ENCODE measurements at regions not wholly inside any gene's neighbourhood (a gene's known extent, or its start where the extent isn't known, plus 50 kb on each side); places are given as distances from the start of the nearest gene placed in this dataset.

DNA sequence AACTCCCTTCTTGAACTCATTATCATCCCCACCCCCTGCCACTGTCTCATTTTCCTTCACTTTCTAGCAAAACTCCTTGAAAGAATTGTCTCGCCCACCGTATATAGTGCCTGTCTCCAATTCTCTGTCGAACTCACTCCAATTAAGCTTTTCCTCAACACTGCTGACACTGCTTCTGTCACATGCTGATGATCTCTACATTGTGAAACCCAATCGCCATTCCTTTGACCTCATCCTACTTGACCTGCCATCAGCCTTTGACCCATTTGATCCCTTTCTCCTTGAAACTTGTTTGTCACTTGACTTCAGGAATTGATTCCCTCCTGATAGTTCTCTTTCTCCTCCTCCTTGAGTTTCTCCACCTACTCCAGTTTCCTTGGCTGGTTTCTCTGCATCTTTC is 54.8 kb downstream of the CCDC71L start:
- intact Hi-C loops (cut with DNase I), result no loop called here
- H3K36me3 ChIP-seq (ENCODE audit: control insufficient read depth in 2 of 3, insufficient read depth in 3 of 3, low read length in 3 of 3), result no peaks in the 10 kb centered on the region
- no peak overlapping the region for H3K9ac ChIP-seq (ENCODE audit: low read length in 3 of 3)
- TF ChIP-seq, protein P1, sequence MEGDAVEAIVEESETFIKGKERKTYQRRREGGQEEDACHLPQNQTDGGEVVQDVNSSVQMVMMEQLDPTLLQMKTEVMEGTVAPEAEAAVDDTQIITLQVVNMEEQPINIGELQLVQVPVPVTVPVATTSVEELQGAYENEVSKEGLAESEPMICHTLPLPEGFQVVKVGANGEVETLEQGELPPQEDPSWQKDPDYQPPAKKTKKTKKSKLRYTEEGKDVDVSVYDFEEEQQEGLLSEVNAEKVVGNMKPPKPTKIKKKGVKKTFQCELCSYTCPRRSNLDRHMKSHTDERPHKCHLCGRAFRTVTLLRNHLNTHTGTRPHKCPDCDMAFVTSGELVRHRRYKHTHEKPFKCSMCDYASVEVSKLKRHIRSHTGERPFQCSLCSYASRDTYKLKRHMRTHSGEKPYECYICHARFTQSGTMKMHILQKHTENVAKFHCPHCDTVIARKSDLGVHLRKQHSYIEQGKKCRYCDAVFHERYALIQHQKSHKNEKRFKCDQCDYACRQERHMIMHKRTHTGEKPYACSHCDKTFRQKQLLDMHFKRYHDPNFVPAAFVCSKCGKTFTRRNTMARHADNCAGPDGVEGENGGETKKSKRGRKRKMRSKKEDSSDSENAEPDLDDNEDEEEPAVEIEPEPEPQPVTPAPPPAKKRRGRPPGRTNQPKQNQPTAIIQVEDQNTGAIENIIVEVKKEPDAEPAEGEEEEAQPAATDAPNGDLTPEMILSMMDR (IDR thresholded peaks at IDR 0.05; ENCODE audit: borderline replicate concordance, extremely low read depth, insufficient read depth), result no peak
- FAIRE-seq (no peak), DNase-seq (no peak)
- no peak overlapping the region for H3K27ac ChIP-seq (ENCODE audit: low read depth in 2 of 2, low read length in 2 of 2)
- no peaks in the 10 kb centered on the region for H3K27me3 ChIP-seq (ENCODE audit: control insufficient read depth, insufficient read depth, low read length)
- H3K4me1 ChIP-seq (ENCODE audit: control insufficient read depth in 2 of 3, insufficient read depth in 2 of 3, low read depth in 1 of 3, low read length in 3 of 3), result no peaks in the 10 kb centered on the region
- no peaks in the 10 kb centered on the region for H3K9me3 ChIP-seq (ENCODE audit: control insufficient read depth in 2 of 3, insufficient read depth in 1 of 3, low read length in 3 of 3)
- H3K4me3 ChIP-seq (ENCODE audit: low read length in 3 of 3), result no peak overlapping the region

DNA sequence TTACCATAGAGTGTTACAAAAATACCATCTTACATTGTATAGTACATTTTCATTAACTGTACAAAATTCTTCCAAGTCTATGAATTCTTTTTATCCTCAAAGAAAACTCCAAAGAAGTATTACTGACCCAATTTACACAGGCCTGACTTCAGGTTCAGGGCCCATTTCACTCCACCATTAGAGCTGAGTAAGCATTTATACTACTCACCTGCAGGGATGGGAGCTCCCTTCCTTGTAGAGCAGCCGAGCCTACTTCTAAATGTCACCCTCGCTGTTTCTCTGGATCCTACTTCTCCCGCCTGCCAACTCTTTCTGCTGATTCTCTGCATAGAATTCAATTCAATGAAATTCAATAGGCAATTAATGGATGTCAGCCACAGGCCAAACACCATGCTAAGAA is 56.0 kb downstream of the CCDC71L start:
- H3K9ac ChIP-seq (ENCODE audit: low read length in 3 of 3), result no peak overlapping the region
- no peaks in the 10 kb centered on the region for H3K27me3 ChIP-seq (ENCODE audit: control insufficient read depth, insufficient read depth, low read length)
- TF ChIP-seq, protein P1 (IDR thresholded peaks at IDR 0.05; ENCODE audit: borderline replicate concordance, extremely low read depth, insufficient read depth), result no peak
- H3K4me1 ChIP-seq (ENCODE audit: control insufficient read depth in 2 of 3, insufficient read depth in 2 of 3, low read depth in 1 of 3, low read length in 3 of 3), result no peaks in the 10 kb centered on the region
- intact Hi-C loops (cut with DNase I), result no loop called here
- no peak overlapping the region for H3K4me3 ChIP-seq (ENCODE audit: low read length in 3 of 3)
- no peaks in the 10 kb centered on the region for H3K9me3 ChIP-seq (ENCODE audit: control insufficient read depth in 2 of 3, insufficient read depth in 1 of 3, low read length in 3 of 3)
- H3K27ac ChIP-seq (ENCODE audit: low read depth in 2 of 2, low read length in 2 of 2), result no peak overlapping the region
- FAIRE-seq (no peak), DNase-seq (no peak)
- H3K36me3 ChIP-seq (ENCODE audit: control insufficient read depth in 2 of 3, insufficient read depth in 3 of 3, low read length in 3 of 3), result no peaks in the 10 kb centered on the region

DNA sequence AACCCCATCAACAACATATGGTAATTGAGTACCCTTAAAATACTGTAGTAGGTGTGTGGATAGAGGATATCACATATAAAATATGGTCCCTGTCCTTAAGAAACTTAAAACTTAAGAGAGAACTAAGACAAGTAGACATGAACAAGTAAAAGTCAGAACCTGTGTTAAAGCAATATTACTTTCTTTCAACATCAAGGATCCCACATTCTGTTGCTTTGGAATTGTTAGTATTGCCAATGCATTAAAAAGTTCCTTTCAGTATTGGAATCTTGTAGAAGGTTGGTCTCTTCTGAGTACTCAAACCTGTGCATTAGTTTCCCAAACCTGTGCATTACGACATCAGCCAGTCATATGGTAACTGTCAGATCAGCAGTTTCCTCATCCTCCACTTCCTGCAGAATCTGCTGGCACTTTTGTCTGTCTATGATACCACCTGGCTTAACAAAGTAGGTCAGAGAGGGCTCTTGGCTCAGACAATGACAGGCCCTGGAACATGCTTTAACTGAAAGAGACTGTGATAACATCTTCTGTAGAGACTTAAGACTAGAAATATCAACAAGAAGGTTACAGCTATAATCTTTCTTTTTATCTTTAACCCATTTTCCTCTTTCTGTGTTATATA is 56.5 kb downstream of the CCDC71L start:
- intact Hi-C loops (cut with DNase I), result no loop called here
- TF ChIP-seq, protein P1 (IDR thresholded peaks at IDR 0.05; ENCODE audit: borderline replicate concordance, extremely low read depth, insufficient read depth), result no peak
- FAIRE-seq, result no peak
- no peak for DNase-seq
- Histone ChIP-seq H3K9ac (ENCODE audit: low read length in 3 of 3) (no peak overlapping the region), H3K4me3 (ENCODE audit: low read length in 3 of 3) (no peak overlapping the region), H3K4me1 (ENCODE audit: control insufficient read depth in 2 of 3, insufficient read depth in 2 of 3, low read depth in 1 of 3, low read length in 3 of 3) (no peaks in the 10 kb centered on the region), H3K36me3 (ENCODE audit: control insufficient read depth in 2 of 3, insufficient read depth in 3 of 3, low read length in 3 of 3) (no peaks in the 10 kb centered on the region), H3K27me3 (ENCODE audit: control insufficient read depth, insufficient read depth, low read length) (no peaks in the 10 kb centered on the region), H3K27ac (ENCODE audit: low read depth in 2 of 2, low read length in 2 of 2) (no peak overlapping the region), H3K9me3 (ENCODE audit: control insufficient read depth in 2 of 3, insufficient read depth in 1 of 3, low read length in 3 of 3) (no peaks in the 10 kb centered on the region)

GRCh38 chr7:106603346-106603745 is 57.6 kb downstream of the CCDC71L start:
- H3K9me3 ChIP-seq (ENCODE audit: control insufficient read depth in 2 of 3, insufficient read depth in 1 of 3, low read length in 3 of 3), result no peaks in the 10 kb centered on the region
- TF ChIP-seq, protein P1 (IDR thresholded peaks at IDR 0.05; ENCODE audit: borderline replicate concordance, extremely low read depth, insufficient read depth), result no peak
- H3K4me1 ChIP-seq (ENCODE audit: control insufficient read depth in 2 of 3, insufficient read depth in 2 of 3, low read depth in 1 of 3, low read length in 3 of 3), result no peaks in the 10 kb centered on the region
- no peaks in the 10 kb centered on the region for H3K27me3 ChIP-seq (ENCODE audit: control insufficient read depth, insufficient read depth, low read length)
- FAIRE-seq (no peak), DNase-seq (no peak)
- H3K27ac ChIP-seq (ENCODE audit: low read depth in 2 of 2, low read length in 2 of 2), result no peak overlapping the region
- H3K36me3 ChIP-seq (ENCODE audit: control insufficient read depth in 2 of 3, insufficient read depth in 3 of 3, low read length in 3 of 3), result no peaks in the 10 kb centered on the region
- intact Hi-C loops (cut with DNase I), result no loop called here
- no peak overlapping the region for H3K9ac ChIP-seq (ENCODE audit: low read length in 3 of 3)
- H3K4me3 ChIP-seq (ENCODE audit: low read length in 3 of 3), result no peak overlapping the region
